Activated B cell treated with CpG ODN at 0.5 μM for 24 hours (primary cell): ENCODE measurements at regions not wholly inside any gene's neighbourhood (a gene's known extent, or its start where the extent isn't known, plus 50 kb on each side); places are given as distances from the start of the nearest gene placed in this dataset.

Experiments
- ATAC-seq: fragments of 200-7000 bp; cut with Tn5 transposase; one replicate; pipeline ENCODE4 v1.10.0; 2021; ENCODE audit warnings: low read depth, mild to moderate bottlenecking, moderate library complexity
- CTCF ChIA-PET: fragments of 350-600 bp; sonication (Branson Sonifier 250); formaldehyde crosslinking; loops from one replicate; lab custom pipeline; 2021; ENCODE audit warnings: antibody characterized with exemption; lab: Charles Lee
- POLR2A ChIA-PET: fragments of 350-600 bp; sonication (Branson Sonifier 250); formaldehyde crosslinking; loops from one replicate; lab custom pipeline; 2021; ENCODE audit warnings: antibody characterized with exemption; lab: Charles Lee
- DNase-seq: peaks from one replicate; pipeline ENCODE4 v3.0.0; 2022
- H3K27ac Mint-ChIP-seq: one replicate; pipeline ENCODE4 v1.8.0; 2020; ENCODE audit warnings: mixed read lengths
- H3K27me3 Mint-ChIP-seq: one replicate; pipeline ENCODE4 v1.8.0; 2021; ENCODE audit warnings: mixed read lengths
- H3K36me3 Mint-ChIP-seq: one replicate; pipeline ENCODE4 v1.8.0; 2021; ENCODE audit warnings: low read depth, mixed read lengths
- H3K4me1 Mint-ChIP-seq: one replicate; pipeline ENCODE4 v1.8.0; 2021; ENCODE audit warnings: mixed read lengths
- H3K4me3 Mint-ChIP-seq: one replicate; pipeline ENCODE4 v1.8.0; 2020; ENCODE audit warnings: mild to moderate bottlenecking, mixed read lengths
- H3K9me3 Mint-ChIP-seq: one replicate; pipeline ENCODE4 v1.8.0; 2020; ENCODE audit warnings: mixed read lengths
- intact Hi-C: fragments of 100-400 bp; cut with micrococcal nuclease; formaldehyde crosslinking; loops from one replicate; pipeline ENCODE4 v1.15.1; 2024
- TF ChIP-seq, protein P1 (sequence below): fragments of 200-600 bp; IDR thresholded peaks from one replicate; pipeline ENCODE4 v1.8.0; 2022; ENCODE audit warnings: antibody characterized with exemption, mild to moderate bottlenecking

DNA sequence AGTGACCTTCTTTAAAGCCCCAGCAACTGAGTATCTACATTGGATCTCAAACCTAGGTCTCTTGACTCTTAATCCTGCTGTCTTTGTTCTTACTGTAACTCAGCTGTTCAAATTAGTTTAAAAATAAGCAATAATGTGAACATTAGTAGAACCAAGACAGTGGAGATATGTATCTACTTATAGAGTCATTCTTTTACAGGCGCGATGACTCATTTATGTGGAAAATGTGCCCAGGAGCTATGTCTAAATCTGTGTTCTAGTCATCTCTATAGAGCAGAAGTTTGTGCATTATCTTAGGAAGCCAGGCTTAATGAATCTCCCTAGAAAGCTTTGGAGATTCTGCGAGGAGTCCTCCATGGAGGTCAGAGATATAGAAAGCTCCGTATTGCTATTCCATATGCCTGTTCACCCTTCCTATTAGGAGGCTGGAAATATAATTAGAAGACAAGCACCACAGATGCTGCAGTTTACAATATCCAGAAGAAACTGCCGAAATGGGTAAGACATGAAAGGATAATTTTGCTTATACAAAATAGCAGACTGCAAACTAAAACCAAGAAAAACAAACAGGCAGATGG, 211.6 kb downstream of the TRIB2 start:
- CTCF ChIA-PET, result interaction anchor here (5.4 kb wide), 1 partner anchor 1099 kb away, joined by 62 read pairs; no protein-coding TSS in a partner anchor
- Mint-ChIP-seq H3K36me3 (no peaks in the 10 kb centered on the region), H3K27ac (no peak overlapping the region), H3K9me3 (no peaks in the 10 kb centered on the region), H3K4me1 (peaks cover 15% of the 10 kb centered on the region), H3K4me3 (no peak overlapping the region), H3K27me3 (no peaks in the 10 kb centered on the region)
- intact Hi-C loops, result no loop called here
- ATAC-seq, result no peak
- POLR2A ChIA-PET, result no interaction called here
- TF ChIP-seq, protein P1, sequence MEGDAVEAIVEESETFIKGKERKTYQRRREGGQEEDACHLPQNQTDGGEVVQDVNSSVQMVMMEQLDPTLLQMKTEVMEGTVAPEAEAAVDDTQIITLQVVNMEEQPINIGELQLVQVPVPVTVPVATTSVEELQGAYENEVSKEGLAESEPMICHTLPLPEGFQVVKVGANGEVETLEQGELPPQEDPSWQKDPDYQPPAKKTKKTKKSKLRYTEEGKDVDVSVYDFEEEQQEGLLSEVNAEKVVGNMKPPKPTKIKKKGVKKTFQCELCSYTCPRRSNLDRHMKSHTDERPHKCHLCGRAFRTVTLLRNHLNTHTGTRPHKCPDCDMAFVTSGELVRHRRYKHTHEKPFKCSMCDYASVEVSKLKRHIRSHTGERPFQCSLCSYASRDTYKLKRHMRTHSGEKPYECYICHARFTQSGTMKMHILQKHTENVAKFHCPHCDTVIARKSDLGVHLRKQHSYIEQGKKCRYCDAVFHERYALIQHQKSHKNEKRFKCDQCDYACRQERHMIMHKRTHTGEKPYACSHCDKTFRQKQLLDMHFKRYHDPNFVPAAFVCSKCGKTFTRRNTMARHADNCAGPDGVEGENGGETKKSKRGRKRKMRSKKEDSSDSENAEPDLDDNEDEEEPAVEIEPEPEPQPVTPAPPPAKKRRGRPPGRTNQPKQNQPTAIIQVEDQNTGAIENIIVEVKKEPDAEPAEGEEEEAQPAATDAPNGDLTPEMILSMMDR, result no peak
- no peak for DNase-seq

DNA sequence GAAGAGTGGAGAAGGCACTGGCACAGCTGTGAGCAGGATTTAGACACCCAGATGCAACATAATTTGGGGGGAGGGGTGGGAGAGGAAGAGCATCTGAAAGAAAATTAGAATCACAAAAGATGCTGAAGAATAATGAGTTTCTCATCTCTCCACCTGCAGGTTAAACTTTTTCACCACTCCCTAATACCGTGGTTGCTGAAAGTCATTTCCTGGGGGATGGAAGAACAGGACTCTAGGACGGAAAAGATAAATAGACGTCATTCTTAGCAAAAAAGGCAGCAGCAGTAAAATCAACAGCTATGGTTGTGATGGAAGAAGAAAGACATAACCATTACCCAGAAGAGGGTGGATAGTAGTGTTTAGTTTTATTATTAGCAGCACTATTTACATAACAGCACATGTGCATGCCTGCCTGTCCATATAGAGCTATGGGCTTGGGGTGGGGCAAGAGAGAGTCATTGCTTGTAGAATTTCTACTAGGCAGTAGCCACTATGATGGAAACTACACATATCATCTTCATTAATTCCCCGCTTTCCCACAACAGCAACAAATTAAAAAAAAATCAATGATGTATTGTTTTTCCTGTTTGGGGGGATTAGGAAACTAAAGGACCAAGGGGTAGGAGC, 212.2 kb downstream of the TRIB2 start:
- intact Hi-C loops, result no loop called here
- ChIA-PET CTCF (interaction anchor here (1.0 to 5.4 kb wide), 4 partner anchors 20 to 1099 kb away, joined by 3 to 64 read pairs (median 38); partner anchors contain the start of gene TRIB2), POLR2A (no interaction called here)
- H3K27ac Mint-ChIP-seq, result no peak overlapping the region
- ATAC-seq (no peak), DNase-seq (no peak)
- peaks cover 15% of the 10 kb centered on the region for H3K4me1 Mint-ChIP-seq
- H3K9me3 Mint-ChIP-seq, result no peaks in the 10 kb centered on the region
- H3K4me3 Mint-ChIP-seq, result no peak overlapping the region
- TF ChIP-seq, protein P1, result no peak
- H3K36me3 Mint-ChIP-seq, result no peaks in the 10 kb centered on the region
- no peaks in the 10 kb centered on the region for H3K27me3 Mint-ChIP-seq

DNA sequence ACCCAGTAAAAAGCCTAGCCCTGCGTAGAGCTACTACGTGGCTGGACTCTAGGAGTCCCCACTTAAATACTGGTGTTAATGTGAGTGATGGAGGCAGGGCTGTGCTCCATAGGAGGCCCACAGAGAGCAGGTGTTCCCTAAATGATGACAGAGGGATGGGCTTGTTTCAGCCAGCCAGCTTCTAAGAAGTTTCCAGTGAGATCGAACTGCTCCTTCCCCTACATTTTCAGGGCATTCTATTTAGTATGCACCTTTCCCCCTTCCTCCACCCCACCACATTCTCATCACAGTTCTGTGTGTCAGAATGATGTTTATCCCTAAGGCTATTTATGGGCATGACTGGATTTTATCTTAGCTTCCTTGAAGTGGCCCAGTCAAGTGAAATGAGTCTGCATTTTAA, 213.0 kb downstream of the TRIB2 start:
- TF ChIP-seq, protein P1, result no peak
- no peak overlapping the region for H3K4me3 Mint-ChIP-seq
- no peak for ATAC-seq
- intact Hi-C loops, result loop anchor here (2.0 to 10.0 kb wide), 3 partner anchors 77 to 897 kb away; no protein-coding TSS in a partner anchor
- no peaks in the 10 kb centered on the region for H3K9me3 Mint-ChIP-seq
- H3K27ac Mint-ChIP-seq, result no peak overlapping the region
- peaks cover 15% of the 10 kb centered on the region for H3K4me1 Mint-ChIP-seq
- no peaks in the 10 kb centered on the region for H3K36me3 Mint-ChIP-seq
- no peak for DNase-seq
- POLR2A ChIA-PET, result interaction anchor here (1.8 kb wide), 1 partner anchor 196 kb away, joined by 4 read pairs; no protein-coding TSS in a partner anchor
- no peaks in the 10 kb centered on the region for H3K27me3 Mint-ChIP-seq
- CTCF ChIA-PET, result interaction anchor here (1.0 to 5.4 kb wide), 12 partner anchors 10 to 1150 kb away, joined by 3 to 64 read pairs (median 8); partner anchors contain the start of gene TRIB2

DNA sequence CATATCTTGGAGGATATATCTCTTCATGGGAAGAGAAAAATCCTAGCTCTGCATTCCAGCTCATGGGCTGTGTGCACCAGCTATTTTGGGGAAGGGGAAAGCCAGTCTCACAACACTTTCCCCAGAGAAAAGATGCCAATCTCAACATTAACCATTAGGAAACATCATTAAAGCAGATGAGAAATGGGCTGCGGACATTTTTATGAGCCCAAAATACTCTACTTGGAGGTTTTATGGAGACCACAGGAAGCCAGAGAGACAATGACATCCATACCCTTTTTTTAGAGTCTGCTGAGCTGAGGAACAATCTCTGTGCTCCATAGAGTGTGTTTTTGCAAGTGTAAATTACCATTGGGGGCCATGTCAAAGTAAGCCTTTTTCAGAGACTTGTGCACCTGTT, 213.7 kb downstream of the TRIB2 start:
- no peaks in the 10 kb centered on the region for H3K27me3 Mint-ChIP-seq
- H3K4me3 Mint-ChIP-seq, result no peak overlapping the region
- no peaks in the 10 kb centered on the region for H3K36me3 Mint-ChIP-seq
- ChIA-PET CTCF (interaction anchor here (0.7 to 5.4 kb wide), 27 partner anchors 9 to 1151 kb away, joined by 3 to 64 read pairs (median 4); partner anchors contain the start of gene TRIB2), POLR2A (interaction anchor here (1.8 kb wide), 1 partner anchor 197 kb away, joined by 4 read pairs; no protein-coding TSS in a partner anchor)
- DNase-seq (no peak), ATAC-seq (no peak)
- no peaks in the 10 kb centered on the region for H3K9me3 Mint-ChIP-seq
- intact Hi-C loops, result loop anchor here (2.0 to 10.0 kb wide), 3 partner anchors 76 to 898 kb away; no protein-coding TSS in a partner anchor
- no peak overlapping the region for H3K27ac Mint-ChIP-seq
- peaks cover 15% of the 10 kb centered on the region for H3K4me1 Mint-ChIP-seq
- TF ChIP-seq, protein P1, result no peak
